Activated CD8-positive, alpha-beta memory T cell treated with anti-CD3 and anti-CD28 coated beads for 36 hours (primary cell): ENCODE measurements at regions not wholly inside any gene's neighbourhood (a gene's known extent, or its start where the extent isn't known, plus 50 kb on each side); places are given as distances from the start of the nearest gene placed in this dataset.
"Not testable (repeated sequence)": the region's sequence is repeated elsewhere in the genome, so short reads cannot be mapped to it uniquely, and the experiment has no call there.

Source experiments
- CTCF ChIA-PET: fragments of 350-600 bp; sonication (Branson Sonifier 250); formaldehyde crosslinking; loops from one replicate; lab custom pipeline; 2021; ENCODE audit warnings: antibody characterized with exemption; lab: Charles Lee
- POLR2A ChIA-PET: fragments of 350-600 bp; sonication (Branson Sonifier 250); formaldehyde crosslinking; loops from one replicate; lab custom pipeline; 2021; ENCODE audit warnings: antibody characterized with exemption; lab: Charles Lee

GRCh38 chr10:45526309-45526905 is 146.2 kb downstream of the ZFAND4 start:
- CTCF ChIA-PET, result no interaction called here
- POLR2A ChIA-PET, result no interaction called here

GRCh38 chr10:45520476-45520875 is 146.5 kb downstream of the ALOX5 start:
- CTCF ChIA-PET, result no interaction called here
- POLR2A ChIA-PET, result no interaction called here

GRCh38 chr10:45518741-45519140 is 144.7 kb downstream of the ALOX5 start:
- POLR2A ChIA-PET, result no interaction called here
- CTCF ChIA-PET, result no interaction called here

- CTCF ChIA-PET, result no interaction called here
Observed at GRCh38 chr10:45515630-45516029, 141.6 kb downstream of the ALOX5 start.

GRCh38 chr10:45514291-45515270 is 140.6 kb downstream of the ALOX5 start:
- ChIA-PET POLR2A (no interaction called here), CTCF (no interaction called here)

More at GRCh38 chr10:45515630-45516029, 141.6 kb downstream of the ALOX5 start:
- POLR2A ChIA-PET, result no interaction called here

- ChIA-PET POLR2A (no interaction called here), CTCF (no interaction called here)
Observed at GRCh38 chr10:45513551-45513950, 139.5 kb downstream of the ALOX5 start.

- CTCF ChIA-PET, POLR2A ChIA-PET: not testable (repeated sequence)
Observed at GRCh38 chr10:45511926-45512325, 137.9 kb downstream of the ALOX5 start.

- POLR2A ChIA-PET, result no interaction called here
- CTCF ChIA-PET, result no interaction called here
Observed at GRCh38 chr10:45509491-45509890, 135.5 kb downstream of the ALOX5 start.

GRCh38 chr10:45505311-45505710 is 131.3 kb downstream of the ALOX5 start:
- ChIA-PET POLR2A (no interaction called here), CTCF (no interaction called here)

- ChIA-PET POLR2A (no interaction called here), CTCF (no interaction called here)
Observed at GRCh38 chr10:45502458-45502857, 128.4 kb downstream of the ALOX5 start.

GRCh38 chr10:45501791-45502190 is 127.8 kb downstream of the ALOX5 start:
- POLR2A ChIA-PET, result no interaction called here
- CTCF ChIA-PET, result no interaction called here

GRCh38 chr10:45500798-45501197 is 126.8 kb downstream of the ALOX5 start:
- ChIA-PET CTCF (no interaction called here), POLR2A (no interaction called here)

- ChIA-PET POLR2A (no interaction called here), CTCF (no interaction called here)
Observed at GRCh38 chr10:45500304-45500703, 126.3 kb downstream of the ALOX5 start.

GRCh38 chr10:45495438-45496152 is 121.6 kb downstream of the ALOX5 start:
- POLR2A ChIA-PET, result no interaction called here
- CTCF ChIA-PET, result no interaction called here
